Activated CD4-positive, alpha-beta T cell treated with anti-CD3 and anti-CD28 coated beads, Interleukin-2, amount 10 ng/mL, durations not matched to agents 7 days and 5 days (primary cell): ENCODE measurements at regions not wholly inside any gene's neighbourhood (a gene's known extent, or its start where the extent isn't known, plus 50 kb on each side); places are given as distances from the start of the nearest gene placed in this dataset.

Source experiments
- CTCF ChIA-PET: fragments of 350-600 bp; sonication (Branson Sonifier 250); formaldehyde crosslinking; loops from one replicate; lab custom pipeline; 2021; ENCODE audit warnings: antibody characterized with exemption; lab: Charles Lee
- POLR2A ChIA-PET: fragments of 350-600 bp; sonication (Branson Sonifier 250); formaldehyde crosslinking; loops from one replicate; lab custom pipeline; 2021; ENCODE audit warnings: antibody characterized with exemption; lab: Charles Lee
- DNase-seq: peaks from one replicate; pipeline ENCODE4 v3.0.0-alpha.2; 2020
- H3K27ac Mint-ChIP-seq: one replicate; pipeline ENCODE4 v1.8.0; 2021; ENCODE audit warnings: mild to moderate bottlenecking, moderate library complexity, mixed read lengths
- H3K27me3 Mint-ChIP-seq: one replicate; pipeline ENCODE4 v1.8.0; 2021; ENCODE audit warnings: mixed read lengths
- H3K36me3 Mint-ChIP-seq: one replicate; pipeline ENCODE4 v1.8.0; 2021; ENCODE audit warnings: low read depth, mixed read lengths
- H3K4me1 Mint-ChIP-seq: one replicate; pipeline ENCODE4 v1.8.0; 2021; ENCODE audit warnings: mixed read lengths
- H3K4me3 Mint-ChIP-seq: one replicate; pipeline ENCODE4 v1.8.0; 2021; ENCODE audit warnings: mild to moderate bottlenecking, moderate library complexity, mixed read lengths
- H3K9me3 Mint-ChIP-seq: one replicate; pipeline ENCODE4 v1.8.0; 2021; ENCODE audit warnings: mixed read lengths

GRCh38 chr18:22684268-22684667, 248.9 kb upstream of the RBBP8 start:
- no peak for DNase-seq
- H3K4me3 Mint-ChIP-seq: no peak overlapping the region
- POLR2A ChIA-PET: no interaction called here
- no peaks in the 10 kb centered on the region for H3K4me1 Mint-ChIP-seq
- CTCF ChIA-PET: no interaction called here
- H3K36me3 Mint-ChIP-seq: no peaks in the 10 kb centered on the region
- H3K27ac Mint-ChIP-seq: no peak overlapping the region
- H3K9me3 Mint-ChIP-seq: no peaks in the 10 kb centered on the region
- H3K27me3 Mint-ChIP-seq: no peaks in the 10 kb centered on the region

GRCh38 chr18:22685788-22686187, 247.3 kb upstream of the RBBP8 start:
- DNase-seq: no peak
- ChIA-PET POLR2A (no interaction called here), CTCF (no interaction called here)
- H3K27me3 Mint-ChIP-seq: no peaks in the 10 kb centered on the region
- H3K9me3 Mint-ChIP-seq: no peaks in the 10 kb centered on the region
- no peak overlapping the region for H3K27ac Mint-ChIP-seq
- H3K4me3 Mint-ChIP-seq: no peak overlapping the region
- no peaks in the 10 kb centered on the region for H3K36me3 Mint-ChIP-seq
- H3K4me1 Mint-ChIP-seq: no peaks in the 10 kb centered on the region

- H3K4me1 Mint-ChIP-seq: no peaks in the 10 kb centered on the region
- H3K9me3 Mint-ChIP-seq: no peaks in the 10 kb centered on the region
- no peak overlapping the region for H3K27ac Mint-ChIP-seq
- ChIA-PET POLR2A (no interaction called here), CTCF (no interaction called here)
- DNase-seq: no peak
- H3K4me3 Mint-ChIP-seq: no peak overlapping the region
- peaks cover 2% of the 10 kb centered on the region for H3K27me3 Mint-ChIP-seq
- no peaks in the 10 kb centered on the region for H3K36me3 Mint-ChIP-seq
Observed at GRCh38 chr18:22687892-22688680, 245.0 kb upstream of the RBBP8 start.

- Mint-ChIP-seq H3K27ac (no peak overlapping the region), H3K4me1 (no peaks in the 10 kb centered on the region), H3K9me3 (no peaks in the 10 kb centered on the region), H3K36me3 (no peaks in the 10 kb centered on the region), H3K4me3 (no peak overlapping the region), H3K27me3 (peaks cover 7% of the 10 kb centered on the region)
- no peak for DNase-seq
- CTCF ChIA-PET: no interaction called here
- POLR2A ChIA-PET: no interaction called here
Observed at GRCh38 chr18:22688877-22689496, 244.1 kb upstream of the RBBP8 start.

- H3K36me3 Mint-ChIP-seq: no peaks in the 10 kb centered on the region
- no peaks in the 10 kb centered on the region for H3K4me1 Mint-ChIP-seq
- DNase-seq: no peak
- H3K27ac Mint-ChIP-seq: no peak overlapping the region
- POLR2A ChIA-PET: no interaction called here
- no peaks in the 10 kb centered on the region for H3K9me3 Mint-ChIP-seq
- CTCF ChIA-PET: no interaction called here
- no peak overlapping the region for H3K4me3 Mint-ChIP-seq
- peaks cover 7% of the 10 kb centered on the region for H3K27me3 Mint-ChIP-seq
Observed at GRCh38 chr18:22689712-22690111, 243.4 kb upstream of the RBBP8 start.

GRCh38 chr18:22690556-22690955, 242.6 kb upstream of the RBBP8 start:
- Mint-ChIP-seq H3K27me3 (peaks cover 7% of the 10 kb centered on the region), H3K9me3 (no peaks in the 10 kb centered on the region), H3K27ac (no peak overlapping the region), H3K36me3 (no peaks in the 10 kb centered on the region), H3K4me3 (no peak overlapping the region), H3K4me1 (no peaks in the 10 kb centered on the region)
- CTCF ChIA-PET: no interaction called here
- no peak for DNase-seq
- POLR2A ChIA-PET: no interaction called here

GRCh38 chr18:22691946-22692710, 241.0 kb upstream of the RBBP8 start:
- Mint-ChIP-seq H3K4me1 (no peaks in the 10 kb centered on the region), H3K36me3 (no peaks in the 10 kb centered on the region), H3K4me3 (no peak overlapping the region), H3K27ac (no peak overlapping the region), H3K9me3 (no peaks in the 10 kb centered on the region), H3K27me3 (peaks cover 7% of the 10 kb centered on the region)
- DNase-seq: no peak
- CTCF ChIA-PET: no interaction called here
- POLR2A ChIA-PET: no interaction called here

GRCh38 chr18:22694954-22695353, 238.2 kb upstream of the RBBP8 start:
- CTCF ChIA-PET: no interaction called here
- POLR2A ChIA-PET: no interaction called here
- H3K4me1 Mint-ChIP-seq: no peaks in the 10 kb centered on the region
- H3K9me3 Mint-ChIP-seq: no peaks in the 10 kb centered on the region
- no peak for DNase-seq
- no peak overlapping the region for H3K27ac Mint-ChIP-seq
- no peak overlapping the region for H3K4me3 Mint-ChIP-seq
- no peaks in the 10 kb centered on the region for H3K36me3 Mint-ChIP-seq
- H3K27me3 Mint-ChIP-seq: peaks cover 7% of the 10 kb centered on the region

- no peaks in the 10 kb centered on the region for H3K9me3 Mint-ChIP-seq
- no peak overlapping the region for H3K27ac Mint-ChIP-seq
- peaks cover 7% of the 10 kb centered on the region for H3K27me3 Mint-ChIP-seq
- ChIA-PET CTCF (no interaction called here), POLR2A (no interaction called here)
- no peak for DNase-seq
- no peak overlapping the region for H3K4me3 Mint-ChIP-seq
- no peaks in the 10 kb centered on the region for H3K4me1 Mint-ChIP-seq
- no peaks in the 10 kb centered on the region for H3K36me3 Mint-ChIP-seq
Observed at GRCh38 chr18:22695674-22696073, 237.5 kb upstream of the RBBP8 start.

- no peak for DNase-seq
- POLR2A ChIA-PET: no interaction called here
- CTCF ChIA-PET: interaction anchor here (0.5 kb wide), 1 partner anchor 296 kb away, joined by 3 read pairs; no protein-coding TSS in a partner anchor
- peaks cover 5% of the 10 kb centered on the region for H3K27me3 Mint-ChIP-seq
- H3K27ac Mint-ChIP-seq: no peak overlapping the region
- H3K9me3 Mint-ChIP-seq: no peaks in the 10 kb centered on the region
- H3K4me3 Mint-ChIP-seq: no peak overlapping the region
- H3K36me3 Mint-ChIP-seq: no peaks in the 10 kb centered on the region
- H3K4me1 Mint-ChIP-seq: no peaks in the 10 kb centered on the region
Observed at GRCh38 chr18:22697561-22697960, 235.6 kb upstream of the RBBP8 start.

- Mint-ChIP-seq H3K36me3 (no peaks in the 10 kb centered on the region), H3K4me1 (no peaks in the 10 kb centered on the region), H3K27ac (no peak overlapping the region), H3K27me3 (peaks cover under 1% of the 10 kb centered on the region), H3K4me3 (no peak overlapping the region), H3K9me3 (no peaks in the 10 kb centered on the region)
- no peak for DNase-seq
- POLR2A ChIA-PET: no interaction called here
- CTCF ChIA-PET: no interaction called here
Observed at GRCh38 chr18:22698711-22699110, 234.4 kb upstream of the RBBP8 start.

GRCh38 chr18:22699629-22700028, 233.5 kb upstream of the RBBP8 start:
- ChIA-PET CTCF (no interaction called here), POLR2A (no interaction called here)
- Mint-ChIP-seq H3K4me3 (no peak overlapping the region), H3K4me1 (no peaks in the 10 kb centered on the region), H3K27me3 (no peaks in the 10 kb centered on the region), H3K27ac (no peak overlapping the region), H3K36me3 (no peaks in the 10 kb centered on the region), H3K9me3 (no peaks in the 10 kb centered on the region)
- DNase-seq: no peak

GRCh38 chr18:22700920-22701319, 232.2 kb upstream of the RBBP8 start:
- Mint-ChIP-seq H3K9me3 (no peaks in the 10 kb centered on the region), H3K27me3 (no peaks in the 10 kb centered on the region), H3K36me3 (no peaks in the 10 kb centered on the region), H3K27ac (no peak overlapping the region), H3K4me1 (no peaks in the 10 kb centered on the region), H3K4me3 (no peak overlapping the region)
- CTCF ChIA-PET: no interaction called here
- POLR2A ChIA-PET: no interaction called here
- DNase-seq: no peak
